ENCODE measurements at regions not wholly inside any gene's neighbourhood (a gene's known extent, or its start where the extent isn't known, plus 50 kb on each side); places are given as distances from the start of the nearest gene placed in this dataset.

DNA sequence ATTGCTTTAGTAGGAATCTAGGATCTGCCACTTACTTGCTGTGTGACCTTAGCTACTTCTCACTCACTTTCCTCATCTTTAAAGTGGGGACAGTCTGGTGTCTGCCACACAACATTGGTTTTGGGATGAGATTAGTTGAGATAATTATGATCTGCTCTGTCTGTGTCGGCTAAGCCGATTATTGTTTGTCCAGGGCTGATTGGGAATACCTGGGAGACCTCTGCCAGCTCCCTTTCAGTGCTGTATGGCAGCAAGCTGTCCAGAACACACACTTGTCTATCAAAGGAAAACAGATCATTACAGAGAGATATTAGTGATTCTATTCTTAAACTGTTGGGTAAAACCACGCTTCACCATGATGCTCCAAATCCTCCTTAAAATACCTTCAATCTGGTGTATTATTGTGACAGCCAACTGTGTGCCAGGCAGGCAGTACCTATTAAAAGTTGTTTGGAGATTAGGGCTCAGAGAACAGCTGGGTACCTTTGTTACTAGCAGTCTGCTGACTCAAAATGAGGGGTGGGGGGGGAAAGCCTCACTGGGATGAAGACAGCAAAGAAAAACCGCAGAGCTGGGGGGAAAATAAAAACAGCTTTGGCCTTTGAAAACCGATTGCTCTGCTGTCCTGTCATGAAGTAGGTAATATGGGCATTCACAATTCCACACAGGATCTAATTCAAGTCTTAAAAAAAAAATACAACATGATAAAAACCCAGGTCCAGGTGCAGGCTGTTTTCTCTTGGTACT, 458.4 kb upstream of the C9orf72 start:
- peak in 1 of 3 experiments; percentile 6 for DNase-seq

GRCh38 chr9:28032268-28032590, 458.9 kb upstream of the C9orf72 start:
- peak in 1 of 3 experiments; percentile 0 for DNase-seq

DNA sequence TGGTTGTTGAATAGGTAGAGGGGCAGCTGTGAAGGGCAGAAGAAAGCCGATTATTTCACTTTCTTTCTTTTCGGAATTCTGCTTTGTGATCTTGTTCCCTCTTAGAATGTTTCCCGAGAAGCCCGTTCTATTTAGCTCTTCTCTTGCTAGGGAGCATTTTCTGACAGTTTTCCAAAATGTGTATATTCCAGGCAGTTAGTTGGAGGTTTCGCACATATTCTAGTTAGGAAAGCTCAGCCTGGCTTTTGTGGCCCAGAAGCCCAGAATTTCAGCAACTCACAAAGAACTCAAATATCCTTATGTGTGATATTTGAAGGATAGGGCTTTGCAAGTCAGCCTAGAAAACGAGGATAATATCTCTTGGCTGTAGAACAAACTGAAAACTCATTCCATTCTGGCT, 461.0 kb upstream of the C9orf72 start:
- DNase-seq = no peak

DNA sequence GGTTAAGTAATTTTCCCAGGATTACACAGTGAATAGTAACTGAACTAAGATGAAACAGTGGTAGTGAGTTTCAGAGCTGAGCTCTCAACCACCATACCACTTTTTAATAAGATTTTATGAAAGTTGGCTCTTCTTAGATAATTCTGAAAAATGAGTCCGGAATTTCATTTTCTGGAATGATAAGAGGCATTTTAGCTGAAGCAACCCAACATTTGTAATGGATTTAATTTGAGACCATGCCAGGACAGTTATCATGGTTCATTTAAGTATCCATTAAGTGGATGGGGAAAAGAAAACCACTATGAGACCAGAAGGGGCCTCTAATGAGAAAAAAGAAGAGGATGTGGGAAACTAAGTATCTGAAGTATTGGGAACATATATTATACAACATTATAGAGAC, 464.7 kb upstream of the C9orf72 start:
- no peak for DNase-seq

- DNase-seq = no peak
These were observed 471.8 kb upstream of the C9orf72 start for GRCh38 chr9:28045051-28045450.

DNA sequence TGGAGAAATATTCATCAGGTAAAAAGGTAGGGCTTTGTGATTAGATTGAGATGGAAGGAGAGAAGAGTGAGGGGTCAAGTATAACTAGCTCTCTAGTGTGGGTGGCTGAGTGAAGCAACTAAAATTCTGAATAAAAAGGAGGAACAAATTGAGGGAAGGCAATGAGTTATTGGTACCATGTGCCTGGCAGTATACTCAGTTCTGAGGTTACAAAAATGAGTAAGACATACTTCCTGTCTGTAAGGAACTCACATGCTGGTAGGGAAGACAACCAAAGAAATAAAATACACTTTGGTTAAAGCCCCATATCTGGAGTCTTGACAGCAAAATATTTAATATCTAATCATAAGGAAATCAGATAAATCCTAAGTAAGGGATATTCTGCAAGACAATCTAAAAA, 476.8 kb upstream of the C9orf72 start:
- no peak for DNase-seq

DNA sequence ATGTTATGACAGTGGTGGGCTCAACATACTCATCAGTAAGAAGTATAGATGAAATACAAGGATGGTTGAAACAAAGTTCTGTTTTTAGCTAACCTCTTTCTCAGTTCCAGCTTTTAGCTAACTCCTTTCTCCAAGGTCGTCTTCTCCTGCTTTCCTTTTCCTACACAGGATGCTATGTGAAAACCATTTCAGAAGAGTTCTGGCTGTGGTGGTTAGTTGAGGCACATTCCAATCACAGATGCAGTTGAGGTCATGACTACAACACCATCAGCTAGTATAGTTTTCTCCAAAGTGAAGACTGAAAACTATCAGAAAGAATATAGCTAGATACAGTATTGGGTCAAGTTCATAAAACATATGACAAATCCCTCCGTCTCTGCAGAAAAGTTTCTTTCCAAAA, 477.7 kb upstream of the C9orf72 start:
- no peak for DNase-seq

GRCh38 chr9:28051559-28052503, 478.6 kb upstream of the C9orf72 start:
- no peak for DNase-seq

- peak in 1 of 3 experiments; percentile 16 for DNase-seq
These were observed 480.0 kb upstream of the C9orf72 start for GRCh38 chr9:28053096-28053777.

DNA sequence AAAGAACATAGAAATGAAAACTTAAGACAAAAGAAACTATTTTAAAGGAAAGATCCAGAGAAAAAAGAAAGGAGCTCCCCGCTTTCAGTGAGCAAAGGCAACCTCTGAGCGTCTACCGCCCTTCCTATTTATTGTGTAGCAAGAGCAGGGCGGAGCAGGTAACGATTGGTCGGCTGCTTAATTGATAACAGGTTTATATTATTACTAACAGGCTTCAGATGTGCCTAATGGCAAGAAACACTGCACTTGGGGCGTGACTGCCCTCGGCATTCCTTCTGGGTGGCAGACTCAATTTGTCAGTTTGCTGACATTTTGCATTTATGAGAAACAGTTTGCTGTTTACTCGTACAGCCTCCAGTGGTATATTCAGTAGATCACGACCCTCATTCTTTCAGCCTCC, 482.7 kb upstream of the C9orf72 start:
- DNase-seq = no peak

GRCh38 chr9:28056466-28056865, 483.2 kb upstream of the C9orf72 start:
- DNase-seq = no peak

GRCh38 chr9:28059192-28059591, 485.9 kb upstream of the C9orf72 start:
- no peak for DNase-seq

GRCh38 chr9:28064241-28064815, 491.0 kb upstream of the C9orf72 start:
- DNase-seq = no peak

- DNase-seq = peak; percentile 5 to 69 (median 59)
These were observed 500.0 kb upstream of the C9orf72 start for GRCh38 chr9:28073270-28073669.

- no peak for DNase-seq
These were observed 506.4 kb upstream of the C9orf72 start for GRCh38 chr9:28079677-28080076.

DNA sequence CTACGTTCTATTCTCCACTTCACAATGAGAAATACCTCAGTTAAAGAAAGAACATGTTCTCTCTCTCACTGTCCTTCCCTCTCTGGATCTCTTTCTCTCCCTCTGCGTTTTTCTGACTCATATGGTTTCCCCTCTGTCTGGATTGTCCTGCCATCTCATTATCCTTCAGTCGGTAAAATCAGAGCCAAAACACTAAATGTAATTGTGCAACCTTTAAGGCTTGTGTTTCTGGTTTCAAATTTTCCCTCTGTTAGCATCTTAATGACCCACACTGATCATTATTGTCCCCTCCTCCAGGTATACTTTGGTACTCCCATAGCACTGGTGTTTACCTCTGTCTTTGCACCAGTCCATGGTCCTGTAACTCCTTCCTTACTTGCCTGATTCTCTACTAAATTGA, 509.4 kb upstream of the C9orf72 start:
- no peak for DNase-seq

DNA sequence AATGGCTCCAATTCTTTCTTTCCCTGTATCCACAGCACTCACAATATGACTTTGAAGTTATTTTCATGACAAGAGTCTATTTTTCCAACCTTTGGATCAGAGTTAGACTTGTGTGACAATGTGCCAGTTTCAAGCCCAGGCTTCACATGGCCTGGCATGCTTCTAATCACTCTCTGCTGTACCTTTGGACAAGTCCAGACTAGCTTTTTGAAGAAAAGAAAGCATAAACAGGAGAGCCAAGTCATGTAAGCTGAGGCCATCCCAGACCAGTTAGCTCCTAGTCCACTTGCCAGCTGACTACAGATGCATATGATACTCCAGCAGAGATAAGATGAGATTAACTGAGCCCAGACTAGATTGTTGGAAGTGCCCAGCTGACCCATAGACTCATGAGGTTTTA, 513.6 kb upstream of the C9orf72 start:
- DNase-seq = no peak

DNA sequence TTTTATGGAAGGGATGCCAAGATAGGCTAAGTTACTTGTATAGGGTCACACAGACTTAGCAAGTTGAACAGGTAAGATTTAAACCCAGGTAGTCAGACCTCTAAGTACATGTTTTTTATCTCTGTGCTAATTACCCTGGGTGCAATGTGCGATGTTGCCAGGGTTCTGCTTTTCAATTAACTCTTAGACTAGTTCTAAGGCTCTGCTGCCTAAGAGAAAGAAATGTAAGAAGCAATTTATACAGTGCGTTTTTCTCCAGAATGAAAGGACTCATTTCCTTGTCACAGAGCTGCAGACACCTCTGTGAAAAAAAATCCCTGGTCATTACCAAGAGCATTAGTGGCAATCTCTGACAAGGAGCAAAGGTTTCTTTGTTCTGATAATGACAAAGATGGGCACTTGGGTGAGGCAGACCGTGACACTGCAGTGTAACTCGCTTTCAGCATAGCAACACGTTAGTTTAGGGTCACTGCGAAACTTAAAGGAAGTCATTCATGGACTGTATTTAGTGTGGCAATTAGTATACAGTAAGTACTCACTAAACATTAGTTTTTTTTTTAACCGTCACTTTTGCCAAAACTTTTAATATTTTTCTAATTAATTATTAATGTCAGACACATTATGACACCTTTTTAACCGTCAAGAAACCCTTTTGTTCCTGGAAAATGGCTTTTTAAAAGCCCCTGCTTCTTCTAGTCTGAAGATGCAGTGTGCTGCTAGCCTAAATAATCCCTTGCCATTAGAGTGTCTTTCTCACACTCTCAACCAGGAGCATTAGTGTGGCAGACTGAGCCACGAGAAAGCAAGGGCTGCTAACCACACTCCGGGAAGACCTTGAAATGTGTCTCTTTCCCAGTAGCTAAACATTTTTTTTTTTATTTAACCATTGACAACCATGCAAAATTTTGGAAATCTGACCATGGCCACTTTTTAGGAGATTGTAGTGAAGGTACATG, 520.0 kb upstream of the C9orf72 start:
- DNase-seq = peak in 2 of 3 experiments; percentile 22 to 95

- DNase-seq = no peak
These were observed 528.2 kb upstream of the C9orf72 start for GRCh38 chr9:28101509-28101908.

- DNase-seq = no peak
These were observed 531.7 kb upstream of the C9orf72 start for GRCh38 chr9:28105001-28105400.

DNA sequence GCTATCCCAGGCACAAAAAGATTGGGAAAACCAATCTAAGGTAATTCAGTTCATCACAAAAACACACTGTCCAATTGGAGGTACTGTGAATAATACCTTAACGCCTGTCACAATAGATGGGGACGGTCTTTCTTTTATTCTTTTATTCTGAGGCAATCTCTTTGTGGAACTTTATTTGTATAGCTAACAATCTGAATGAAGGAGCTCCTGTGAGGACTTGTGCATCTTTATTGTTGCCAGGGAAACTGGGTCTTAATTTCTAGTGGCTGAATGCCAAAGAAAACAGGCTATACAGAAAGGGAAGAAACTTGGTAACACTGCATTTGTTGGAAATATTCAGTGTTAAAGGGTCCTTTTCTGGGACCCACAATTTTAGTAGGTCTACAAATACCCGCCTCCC, 546.9 kb upstream of the C9orf72 start:
- DNase-seq = peak; percentile 21 to 83 (median 38)

GRCh38 chr9:28120626-28121025, 547.3 kb upstream of the C9orf72 start:
- DNase-seq = no peak
